HCT116 (cell line): ENCODE measurements at regions not wholly inside any gene's neighbourhood (a gene's known extent, or its start where the extent isn't known, plus 50 kb on each side); places are given as distances from the start of the nearest gene placed in this dataset.

ENCODE experiments used
- CBX3 ChIP-seq: IDR thresholded peaks from 2 replicates; pipeline ENCODE4 v1.6.1; 2012; ENCODE audit warnings: low read depth
- CTCF ChIP-seq, 3 experiments: fragments of 200-600 bp in 1 of 3; sonication (generic) in 1 of 3; IDR thresholded peaks in 2 of 3; conservative IDR thresholded peaks in 1 of 3; 2 replicates each; pipeline ENCODE4 v1.5.1; 2012 to 2017; ENCODE audit warnings: low read depth in 2 of 3, low read length in 2 of 3, antibody characterized with exemption in 1 of 3, borderline replicate concordance in 1 of 3, control low read depth in 1 of 3, mild to moderate bottlenecking in 1 of 3, mixed read lengths in 1 of 3, mixed run types in 1 of 3, moderate library complexity in 1 of 3; ENCODE audit not compliant: insufficient read depth in 1 of 3
- ELF1 ChIP-seq: IDR thresholded peaks from 2 replicates; pipeline ENCODE4 v1.6.1; 2012; ENCODE audit warnings: low read depth, borderline replicate concordance
- EZH2 ChIP-seq: fragments of 200-600 bp; sonication (generic); IDR thresholded peaks from 2 replicates; pipeline ENCODE4 v1.6.1; 2017; ENCODE audit warnings: antibody characterized with exemption, mixed run types
- MAX ChIP-seq: IDR thresholded peaks from 2 replicates; pipeline ENCODE4 v1.6.1; 2012
- POLR2A ChIP-seq: IDR thresholded peaks from 2 replicates; pipeline ENCODE4 v1.7.0; 2011; ENCODE audit warnings: borderline replicate concordance; ENCODE audit not compliant: insufficient read depth, insufficient read length; ENCODE audit errors: extremely low read depth
- POLR2AphosphoS5 ChIP-seq: IDR thresholded peaks from 2 replicates; pipeline ENCODE4 v1.6.1; 2011; ENCODE audit warnings: mild to moderate bottlenecking, low read depth, low read length, moderate library complexity
- TF ChIP-seq, protein P1 (sequence below): IDR thresholded peaks from 2 replicates; pipeline ENCODE4 v1.6.1; 2012; ENCODE audit warnings: low read depth

DNA sequence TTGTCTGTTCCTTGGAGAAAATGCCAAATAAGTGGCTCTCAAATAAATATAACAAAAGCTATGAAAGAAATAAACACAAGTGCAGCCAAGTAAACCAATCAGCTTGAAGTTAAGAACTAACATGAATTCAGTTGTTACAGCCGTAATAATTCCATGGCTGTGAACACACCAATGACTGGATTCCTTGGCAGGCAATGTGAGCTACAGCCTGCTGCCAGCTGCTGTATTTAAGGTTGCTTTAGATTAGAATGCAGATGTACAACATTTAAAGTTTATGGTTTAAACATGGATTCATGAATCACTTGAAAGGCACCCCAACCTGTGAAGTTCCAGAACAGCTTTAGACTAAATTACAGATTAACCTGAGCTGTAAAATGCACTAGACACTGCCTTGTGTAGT is 626.4 kb upstream of the SEMA6A start:
- TF ChIP-seq MAX, result no peak
- TF ChIP-seq ELF1, result no peak
- no peak for TF ChIP-seq CTCF (IDR thresholded peaks at IDR 0.05 in 2 of 3, conservative IDR thresholded peaks at IDR 0.05 in 1 of 3; ENCODE audit: borderline replicate concordance in 1 of 3, insufficient read depth in 1 of 3, low read depth in 2 of 3, low read length in 2 of 3)
- no peak for TF ChIP-seq POLR2AphosphoS5
- TF ChIP-seq, protein P1, sequence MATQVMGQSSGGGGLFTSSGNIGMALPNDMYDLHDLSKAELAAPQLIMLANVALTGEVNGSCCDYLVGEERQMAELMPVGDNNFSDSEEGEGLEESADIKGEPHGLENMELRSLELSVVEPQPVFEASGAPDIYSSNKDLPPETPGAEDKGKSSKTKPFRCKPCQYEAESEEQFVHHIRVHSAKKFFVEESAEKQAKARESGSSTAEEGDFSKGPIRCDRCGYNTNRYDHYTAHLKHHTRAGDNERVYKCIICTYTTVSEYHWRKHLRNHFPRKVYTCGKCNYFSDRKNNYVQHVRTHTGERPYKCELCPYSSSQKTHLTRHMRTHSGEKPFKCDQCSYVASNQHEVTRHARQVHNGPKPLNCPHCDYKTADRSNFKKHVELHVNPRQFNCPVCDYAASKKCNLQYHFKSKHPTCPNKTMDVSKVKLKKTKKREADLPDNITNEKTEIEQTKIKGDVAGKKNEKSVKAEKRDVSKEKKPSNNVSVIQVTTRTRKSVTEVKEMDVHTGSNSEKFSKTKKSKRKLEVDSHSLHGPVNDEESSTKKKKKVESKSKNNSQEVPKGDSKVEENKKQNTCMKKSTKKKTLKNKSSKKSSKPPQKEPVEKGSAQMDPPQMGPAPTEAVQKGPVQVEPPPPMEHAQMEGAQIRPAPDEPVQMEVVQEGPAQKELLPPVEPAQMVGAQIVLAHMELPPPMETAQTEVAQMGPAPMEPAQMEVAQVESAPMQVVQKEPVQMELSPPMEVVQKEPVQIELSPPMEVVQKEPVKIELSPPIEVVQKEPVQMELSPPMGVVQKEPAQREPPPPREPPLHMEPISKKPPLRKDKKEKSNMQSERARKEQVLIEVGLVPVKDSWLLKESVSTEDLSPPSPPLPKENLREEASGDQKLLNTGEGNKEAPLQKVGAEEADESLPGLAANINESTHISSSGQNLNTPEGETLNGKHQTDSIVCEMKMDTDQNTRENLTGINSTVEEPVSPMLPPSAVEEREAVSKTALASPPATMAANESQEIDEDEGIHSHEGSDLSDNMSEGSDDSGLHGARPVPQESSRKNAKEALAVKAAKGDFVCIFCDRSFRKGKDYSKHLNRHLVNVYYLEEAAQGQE, result no peak
- TF ChIP-seq CBX3, result no peak
- no peak for TF ChIP-seq EZH2
- no peak for TF ChIP-seq POLR2A
